ENCODE measurements at regions not wholly inside any gene's neighbourhood (a gene's known extent, or its start where the extent isn't known, plus 50 kb on each side); places are given as distances from the start of the nearest gene placed in this dataset.
"Not testable (repeated sequence)": the region's sequence is repeated elsewhere in the genome, so short reads cannot be mapped to it uniquely, and the experiment has no call there.

GRCh38 chr10:29714096-29714874 lies 79.5 kb upstream of the SVIL start:
- no peak for DNase-seq

GRCh38 chr10:29713450-29713849 lies 78.7 kb upstream of the SVIL start:
- no peak for DNase-seq

- peak; percentile 17 for DNase-seq
These were observed 77.3 kb upstream of the SVIL start for GRCh38 chr10:29712108-29712507.

- DNase-seq, result no peak
These were observed 75.4 kb upstream of the SVIL start for GRCh38 chr10:29710128-29710527.

- DNase-seq, result no peak
These were observed 74.8 kb upstream of the SVIL start for GRCh38 chr10:29709484-29710002.

- DNase-seq, result peak; percentile 47
These were observed 68.5 kb upstream of the SVIL start for GRCh38 chr10:29703271-29703670.

- no peak for DNase-seq
These were observed 67.7 kb upstream of the SVIL start for GRCh38 chr10:29702273-29703164.

GRCh38 chr10:29701306-29701705 lies 66.5 kb upstream of the SVIL start:
- no peak for DNase-seq

- no peak for DNase-seq
These were observed 64.8 kb upstream of the SVIL start for GRCh38 chr10:29699621-29700020.

GRCh38 chr10:29698773-29699490 lies 64.2 kb upstream of the SVIL start:
- no peak for DNase-seq

- DNase-seq, result not testable (repeated sequence)
These were observed 61.8 kb upstream of the SVIL start for GRCh38 chr10:29696581-29696980.

GRCh38 chr10:29694121-29694520 lies 59.4 kb upstream of the SVIL start:
- DNase-seq, result no peak

- DNase-seq, result no peak
These were observed 57.4 kb upstream of the SVIL start for GRCh38 chr10:29692121-29692539.

- no peak for DNase-seq
These were observed 56.8 kb upstream of the SVIL start for GRCh38 chr10:29691564-29692072.

- DNase-seq, result no peak
These were observed 54.2 kb upstream of the SVIL start for GRCh38 chr10:29689001-29689400.

GRCh38 chr10:29688230-29688661 lies 53.5 kb upstream of the SVIL start:
- peak; percentile 8 for DNase-seq

GRCh38 chr10:29687421-29688164 lies 52.8 kb upstream of the SVIL start:
- DNase-seq, result no peak

GRCh38 chr10:29685506-29685905 lies 50.7 kb upstream of the SVIL start:
- DNase-seq, result no peak
